Panc1 (cell line): ENCODE measurements at regions not wholly inside any gene's neighbourhood (a gene's known extent, or its start where the extent isn't known, plus 50 kb on each side); places are given as distances from the start of the nearest gene placed in this dataset.

ENCODE experiments used
- CTCF ChIP-seq: fragments of 450-650 bp; IDR thresholded peaks from 2 replicates; pipeline ENCODE4 v1.5.1; 2017; ENCODE audit warnings: mild to moderate bottlenecking
- TCF7L2 ChIP-seq: IDR thresholded peaks from 2 replicates; pipeline ENCODE4 v1.6.1; 2011; ENCODE audit warnings: mild to moderate bottlenecking, low read depth, low read length, inconsistent platforms

GRCh38 chr18:67132919-67133318 is 383.6 kb downstream of the DSEL start:
- TF ChIP-seq CTCF = no peak
- no peak for TF ChIP-seq TCF7L2
